ENCODE measurements at regions not wholly inside any gene's neighbourhood (a gene's known extent, or its start where the extent isn't known, plus 50 kb on each side); places are given as distances from the start of the nearest gene placed in this dataset.

DNA sequence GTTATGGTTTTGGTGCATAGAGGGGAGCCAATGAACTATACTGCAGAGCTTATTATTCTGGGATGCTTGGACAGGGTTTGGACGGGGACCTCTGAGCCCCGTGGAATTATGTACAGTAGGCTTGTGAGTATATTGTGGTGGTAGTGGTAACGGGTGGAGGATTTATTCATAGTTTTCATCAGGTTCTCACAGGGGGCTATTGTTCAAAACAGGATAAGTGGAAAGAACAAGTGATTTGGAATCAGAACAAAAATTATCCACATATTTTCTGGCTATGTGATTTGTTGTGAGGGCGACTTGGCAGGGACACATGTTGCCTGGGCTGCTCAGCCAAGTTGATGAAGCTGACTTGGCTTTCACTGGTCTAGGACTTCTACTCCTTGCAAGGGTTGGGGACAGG lies 64.6 kb upstream of the ELOVL5 start:
- DNase-seq: no peak

DNA sequence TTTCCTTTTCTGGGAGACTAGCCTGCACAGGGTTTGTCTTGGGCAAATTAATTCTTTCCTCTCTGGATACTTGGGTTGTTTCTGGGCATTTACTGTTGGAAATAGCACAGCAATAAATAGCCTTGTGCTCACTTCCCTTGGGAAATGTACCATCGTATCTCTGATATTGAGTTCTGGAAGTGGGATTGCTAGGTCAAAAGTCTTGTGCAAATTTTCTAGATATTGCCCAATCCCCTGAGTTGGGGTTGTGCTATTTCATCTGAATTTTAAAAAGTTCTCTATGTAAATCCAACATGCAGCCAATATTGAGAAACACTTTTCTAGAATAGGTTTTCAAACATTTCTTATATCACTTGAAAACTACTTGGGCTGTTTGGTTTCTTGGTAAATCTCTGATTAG lies 64.0 kb upstream of the ELOVL5 start:
- no peak for DNase-seq

- no peak for DNase-seq
Measured at GRCh38 chr6:53412021-53412715, 63.4 kb upstream of the ELOVL5 start.

GRCh38 chr6:53411451-53411850 lies 62.7 kb upstream of the ELOVL5 start:
- no peak for DNase-seq

DNA sequence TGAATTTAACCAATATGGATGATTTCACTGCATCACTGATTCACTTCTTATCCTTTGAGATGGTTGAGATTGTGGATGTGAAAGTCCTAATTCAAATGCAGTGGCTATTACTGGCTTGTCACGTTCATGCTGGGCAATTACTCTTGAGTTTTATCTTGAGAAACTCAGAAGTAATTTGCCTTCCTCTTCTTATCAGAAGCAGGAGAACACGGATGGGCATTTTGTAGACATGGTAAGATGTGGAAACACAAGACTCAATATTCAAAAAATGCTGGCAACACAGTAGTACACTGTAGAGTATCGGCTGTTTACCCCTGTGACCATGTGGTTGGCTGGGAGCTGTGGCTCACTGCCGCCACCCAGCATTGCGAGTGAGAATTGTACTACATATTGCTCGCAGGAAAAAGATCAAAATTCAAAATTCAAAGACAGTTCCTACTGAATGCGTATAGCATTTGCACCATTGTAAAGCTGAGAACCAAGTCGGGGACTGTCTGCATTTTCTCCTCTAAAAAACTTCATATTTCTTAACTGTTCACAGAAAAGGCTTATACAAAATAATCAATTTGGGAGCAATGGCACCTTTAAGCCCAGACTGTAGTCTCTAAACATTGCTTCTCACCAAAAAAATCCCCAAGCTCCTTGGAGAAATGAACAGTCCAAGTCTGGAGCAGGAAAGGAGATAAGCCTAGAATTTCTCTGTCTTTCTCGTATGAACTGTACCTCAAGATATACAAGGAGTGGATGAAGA lies 61.9 kb upstream of the ELOVL5 start:
- peak; percentile 4 for DNase-seq

DNA sequence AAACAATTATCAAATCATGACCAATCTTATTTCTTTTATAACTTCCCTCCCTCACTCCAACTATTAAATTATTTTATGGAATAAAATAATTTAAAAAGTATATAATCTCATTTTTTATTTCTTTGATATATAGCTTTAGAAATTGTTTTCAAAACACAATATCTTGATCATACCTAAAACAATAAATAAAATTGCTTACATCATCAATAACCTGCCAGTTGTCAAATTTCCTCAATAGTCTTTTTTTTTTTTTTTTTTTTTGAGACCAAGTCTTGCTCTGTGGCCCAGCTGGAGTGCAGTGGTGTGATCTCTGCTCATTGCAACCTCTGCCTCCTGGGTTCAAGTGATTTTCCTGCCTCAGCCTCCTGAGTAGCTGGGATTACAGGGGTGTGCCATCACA lies 60.1 kb upstream of the ELOVL5 start:
- DNase-seq: no peak

DNA sequence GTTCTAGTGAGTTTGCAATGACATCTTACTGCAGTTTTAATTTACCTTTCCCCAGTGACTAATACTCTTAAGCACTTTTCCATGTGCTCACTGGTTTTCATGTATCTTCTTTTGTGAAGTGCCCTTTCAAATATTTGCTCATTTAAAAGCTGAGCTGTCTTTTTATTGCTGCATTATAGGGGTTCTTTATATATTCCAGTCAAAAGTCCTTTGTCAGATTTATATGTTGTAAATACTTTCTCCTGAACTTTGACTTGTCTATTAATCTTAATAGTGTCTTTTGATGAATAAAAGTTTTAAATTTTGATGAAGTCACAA lies 50.2 kb upstream of the ELOVL5 start:
- no peak for DNase-seq

DNA sequence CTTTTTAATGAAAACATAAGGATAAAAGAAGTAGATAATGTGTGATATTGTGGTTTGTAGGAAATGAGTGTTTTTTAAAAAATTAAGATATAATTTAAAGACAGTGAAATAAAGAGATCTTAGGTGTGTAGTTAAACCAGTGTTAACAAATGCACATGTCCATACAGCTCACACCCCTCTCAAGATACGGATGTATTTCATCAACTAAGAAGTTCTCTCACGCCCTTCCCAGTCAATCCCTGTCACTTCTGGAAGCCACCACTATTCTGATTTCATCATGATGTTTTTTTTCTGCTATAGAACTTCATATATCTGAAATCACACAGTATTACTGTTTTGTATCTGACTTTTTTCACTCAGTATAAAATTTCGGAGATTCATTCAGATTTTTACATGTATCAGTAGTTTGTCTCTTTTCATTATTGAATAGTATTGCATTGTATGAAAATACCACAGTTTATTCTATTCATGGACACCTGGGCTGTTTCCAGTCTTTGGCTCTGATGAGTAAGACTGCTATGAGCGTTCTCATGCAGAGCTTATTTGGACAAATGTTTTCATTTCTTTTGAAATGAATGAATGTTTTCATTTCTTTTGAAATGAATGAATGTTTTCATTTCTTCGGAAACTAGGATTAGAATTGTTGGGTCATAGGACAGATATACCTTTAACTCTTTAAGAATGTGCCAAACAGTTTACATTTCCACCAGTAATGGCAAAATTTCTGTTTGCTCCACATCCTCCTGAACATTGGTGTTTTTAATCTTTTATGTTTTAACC lies 49.7 kb upstream of the ELOVL5 start:
- DNase-seq: no peak
